ENCODE measurements at regions not wholly inside any gene's neighbourhood (a gene's known extent, or its start where the extent isn't known, plus 50 kb on each side); places are given as distances from the start of the nearest gene placed in this dataset.

DNA sequence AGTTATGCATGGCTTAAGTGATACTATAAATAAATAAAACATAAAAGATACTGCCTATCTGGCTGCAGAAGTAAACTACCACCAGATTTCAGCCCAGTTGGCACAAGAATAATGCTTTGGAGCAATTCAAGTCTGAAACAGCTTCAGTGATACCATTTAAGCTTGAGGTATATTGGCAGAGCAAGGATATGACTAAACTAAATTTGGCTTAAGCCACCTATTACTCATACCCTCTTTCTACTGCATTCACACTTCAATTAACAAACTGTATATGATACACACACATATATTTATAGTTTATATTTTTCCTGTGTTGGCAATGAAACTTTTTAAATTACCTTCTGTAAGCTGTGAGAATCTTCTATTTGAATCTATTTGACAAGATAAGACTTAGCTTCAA, 431.9 kb downstream of the ANXA1 start:
- Histone ChIP-seq H3K9ac (ENCODE audit: low read length) (no peak overlapping the region), H2AFZ (ENCODE audit: insufficient read depth, low read depth, low read length, poor library complexity, severe bottlenecking) (no peak overlapping the region), H3K9me3 (ENCODE audit: control extremely low read depth in 1 of 3, control insufficient read depth in 2 of 3, insufficient read depth in 1 of 3, low read length in 2 of 3) (no peaks in the 10 kb centered on the region), H3K27me3 (replicated peaks in 1 of 4; ENCODE audit: control extremely low read depth in 1 of 4, control insufficient read depth in 3 of 4, insufficient read depth in 4 of 4, low read length in 3 of 4) (no peaks in the 10 kb centered on the region), H3K4me3 (ENCODE audit: control extremely low read depth in 1 of 5, extremely low read depth in 1 of 5, insufficient read depth in 1 of 5, low read depth in 2 of 5, low read length in 4 of 5) (no peak overlapping the region), H3K79me2 (ENCODE audit: control insufficient read depth, insufficient read depth, low read length) (no peaks in the 10 kb centered on the region), H3K27ac (ENCODE audit: low read length in 2 of 2) (no peak overlapping the region), H3K36me3 (replicated peaks in 1 of 2; ENCODE audit: control extremely low read depth in 1 of 2, control insufficient read depth in 1 of 2, extremely low read depth in 1 of 2, insufficient read depth in 2 of 2, low read length in 1 of 2) (no peaks in the 10 kb centered on the region), H3K4me1 (ENCODE audit: control insufficient read depth in 2 of 2, insufficient read depth in 2 of 2, low read length in 2 of 2) (no peaks in the 10 kb centered on the region), H4K20me1 (ENCODE audit: control insufficient read depth, insufficient read depth, low read length, poor library complexity, severe bottlenecking) (no peaks in the 10 kb centered on the region), H3K4me2 (replicated peaks; ENCODE audit: low read depth, low read length, poor library complexity, severe bottlenecking) (no peak overlapping the region)
- no peak overlapping the region for H3K4me3 Mint-ChIP-seq
- no peaks in the 10 kb centered on the region for H3K27me3 Mint-ChIP-seq
- intact Hi-C loops (cut with micrococcal nuclease) = no loop called here
- peaks cover 2% of the 10 kb centered on the region for H3K9me3 Mint-ChIP-seq (ENCODE audit: insufficient read depth)
- ChIA-PET POLR2A (no interaction called here), CTCF (no interaction called here)
- TF ChIP-seq CTCF (IDR thresholded peaks at IDR 0.05) (no peak), EZH2 (IDR thresholded peaks at IDR 0.05; ENCODE audit: borderline replicate concordance, insufficient read depth, low read depth, low read length, poor library complexity, severe bottlenecking) (no peak)
- DNase-seq (no peak), ATAC-seq (ENCODE audit: low read depth) (no peak)
- no peak overlapping the region for H3K27ac Mint-ChIP-seq
- H3K4me1 Mint-ChIP-seq = no peaks in the 10 kb centered on the region

DNA sequence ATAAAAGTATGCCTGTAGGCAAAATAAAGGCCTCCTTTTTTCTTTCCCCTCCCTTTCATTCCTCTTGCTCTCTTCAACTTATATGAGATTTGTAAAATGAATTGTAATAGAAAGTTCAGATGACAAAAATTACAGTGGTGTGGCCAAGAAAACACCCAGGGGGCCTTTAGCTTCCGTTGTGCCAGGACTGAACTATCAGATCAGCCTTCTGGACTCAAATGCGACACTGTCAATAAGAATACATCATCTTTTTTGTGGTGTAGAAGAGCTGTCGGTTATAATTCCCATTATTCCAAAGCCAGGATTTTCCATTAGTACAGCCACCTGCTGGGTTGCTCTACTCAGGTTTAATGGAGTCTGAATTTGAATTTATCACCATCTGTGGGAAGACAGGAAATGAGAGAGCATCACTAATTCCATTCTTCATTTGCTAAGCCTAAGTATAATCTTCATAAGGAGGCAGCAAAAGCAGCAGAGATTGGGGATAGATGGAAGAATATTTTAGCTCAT, 443.4 kb downstream of the ANXA1 start:
- H3K9me3 ChIP-seq (ENCODE audit: control extremely low read depth in 1 of 3, control insufficient read depth in 2 of 3, insufficient read depth in 1 of 3, low read length in 2 of 3) = no peaks in the 10 kb centered on the region
- intact Hi-C loops (cut with micrococcal nuclease) = no loop called here
- H3K27ac ChIP-seq (ENCODE audit: low read length in 2 of 2) = no peak overlapping the region
- ChIA-PET CTCF (no interaction called here), POLR2A (no interaction called here)
- H3K9ac ChIP-seq (ENCODE audit: low read length) = no peak overlapping the region
- no CpG with 5 or more reads among the region's 3 CpGs for WGBS (ENCODE audit: insufficient coverage)
- H3K79me2 ChIP-seq (ENCODE audit: control insufficient read depth, insufficient read depth, low read length) = no peaks in the 10 kb centered on the region
- Mint-ChIP-seq H3K27me3 (no peaks in the 10 kb centered on the region), H3K9me3 (ENCODE audit: insufficient read depth) (no peaks in the 10 kb centered on the region), H3K4me1 (no peaks in the 10 kb centered on the region), H3K27ac (no peak overlapping the region), H3K4me3 (no peak overlapping the region)
- no peak overlapping the region for H3K4me3 ChIP-seq (ENCODE audit: control extremely low read depth in 1 of 5, extremely low read depth in 1 of 5, insufficient read depth in 1 of 5, low read depth in 2 of 5, low read length in 4 of 5)
- DNase-seq (no peak), ATAC-seq (ENCODE audit: low read depth) (no peak)
- no peaks in the 10 kb centered on the region for H3K36me3 ChIP-seq (replicated peaks in 1 of 2; ENCODE audit: control extremely low read depth in 1 of 2, control insufficient read depth in 1 of 2, extremely low read depth in 1 of 2, insufficient read depth in 2 of 2, low read length in 1 of 2)
- no peaks in the 10 kb centered on the region for H4K20me1 ChIP-seq (ENCODE audit: control insufficient read depth, insufficient read depth, low read length, poor library complexity, severe bottlenecking)
- TF ChIP-seq EZH2 (IDR thresholded peaks at IDR 0.05; ENCODE audit: borderline replicate concordance, insufficient read depth, low read depth, low read length, poor library complexity, severe bottlenecking) (no peak), CTCF (IDR thresholded peaks at IDR 0.05) (no peak)
- no peak overlapping the region for H3K4me2 ChIP-seq (replicated peaks; ENCODE audit: low read depth, low read length, poor library complexity, severe bottlenecking)
- H2AFZ ChIP-seq (ENCODE audit: insufficient read depth, low read depth, low read length, poor library complexity, severe bottlenecking) = no peak overlapping the region
- no peaks in the 10 kb centered on the region for H3K27me3 ChIP-seq (replicated peaks in 1 of 4; ENCODE audit: control extremely low read depth in 1 of 4, control insufficient read depth in 3 of 4, insufficient read depth in 4 of 4, low read length in 3 of 4)
- H3K4me1 ChIP-seq (ENCODE audit: control insufficient read depth in 2 of 2, insufficient read depth in 2 of 2, low read length in 2 of 2) = no peaks in the 10 kb centered on the region
